GM12891 (cell line): ENCODE measurements at regions not wholly inside any gene's neighbourhood (a gene's known extent, or its start where the extent isn't known, plus 50 kb on each side); places are given as distances from the start of the nearest gene placed in this dataset.

Experiments
- DNase-seq: peaks from one replicate; pipeline ENCODE4 v3.0.0; 2011; ENCODE audit warnings: low spot score; ENCODE audit not compliant: insufficient read length
- FAIRE-seq: peaks from 2 replicates; lab custom pipeline; 2011; peaks lifted over from hg19 to GRCh38; lab: Jason Lieb, UNC
- PAX5 ChIP-seq: IDR thresholded peaks from 2 replicates; pipeline ENCODE4 v1.6.1; 2011; ENCODE audit warnings: low read length, moderate library complexity, mild to moderate bottlenecking; ENCODE audit not compliant: insufficient read depth, severe bottlenecking
- POLR2A ChIP-seq: IDR thresholded peaks from 2 replicates; pipeline ENCODE4 v1.6.1; 2011; ENCODE audit warnings: low read depth, low read length, control low read depth
- POLR2AphosphoS5 ChIP-seq: IDR thresholded peaks from 2 replicates; pipeline ENCODE4 v1.6.1; 2011; ENCODE audit warnings: low read depth, low read length, control low read depth
- POU2F2 ChIP-seq: IDR thresholded peaks from 2 replicates; pipeline ENCODE4 v1.6.1; 2011; ENCODE audit warnings: low read depth, mild to moderate bottlenecking, control low read depth, low read length, moderate library complexity
- SPI1 ChIP-seq: IDR thresholded peaks from 2 replicates; pipeline ENCODE4 v1.6.1; 2011; ENCODE audit warnings: low read depth, low read length, control low read depth
- TAF1 ChIP-seq: IDR thresholded peaks from 2 replicates; pipeline ENCODE4 v1.6.1; 2011; ENCODE audit warnings: low read depth, low read length, control low read depth

- DNase-seq (no peak), FAIRE-seq (peak; percentile 79)
- TF ChIP-seq SPI1 (no peak), TAF1 (no peak), POLR2A (no peak), PAX5 (no peak), POU2F2 (no peak), POLR2AphosphoS5 (no peak)
These were observed 69.2 kb upstream of the SFMBT2 start for GRCh38 chr10:7479861-7480598.

GRCh38 chr10:7478727-7479457 lies 68.1 kb upstream of the SFMBT2 start:
- no peak for TF ChIP-seq TAF1
- no peak for TF ChIP-seq POLR2AphosphoS5
- TF ChIP-seq POU2F2, result no peak
- TF ChIP-seq SPI1, result no peak
- TF ChIP-seq PAX5, result no peak
- no peak for TF ChIP-seq POLR2A
- DNase-seq (no peak), FAIRE-seq (peak; percentile 33)

DNA sequence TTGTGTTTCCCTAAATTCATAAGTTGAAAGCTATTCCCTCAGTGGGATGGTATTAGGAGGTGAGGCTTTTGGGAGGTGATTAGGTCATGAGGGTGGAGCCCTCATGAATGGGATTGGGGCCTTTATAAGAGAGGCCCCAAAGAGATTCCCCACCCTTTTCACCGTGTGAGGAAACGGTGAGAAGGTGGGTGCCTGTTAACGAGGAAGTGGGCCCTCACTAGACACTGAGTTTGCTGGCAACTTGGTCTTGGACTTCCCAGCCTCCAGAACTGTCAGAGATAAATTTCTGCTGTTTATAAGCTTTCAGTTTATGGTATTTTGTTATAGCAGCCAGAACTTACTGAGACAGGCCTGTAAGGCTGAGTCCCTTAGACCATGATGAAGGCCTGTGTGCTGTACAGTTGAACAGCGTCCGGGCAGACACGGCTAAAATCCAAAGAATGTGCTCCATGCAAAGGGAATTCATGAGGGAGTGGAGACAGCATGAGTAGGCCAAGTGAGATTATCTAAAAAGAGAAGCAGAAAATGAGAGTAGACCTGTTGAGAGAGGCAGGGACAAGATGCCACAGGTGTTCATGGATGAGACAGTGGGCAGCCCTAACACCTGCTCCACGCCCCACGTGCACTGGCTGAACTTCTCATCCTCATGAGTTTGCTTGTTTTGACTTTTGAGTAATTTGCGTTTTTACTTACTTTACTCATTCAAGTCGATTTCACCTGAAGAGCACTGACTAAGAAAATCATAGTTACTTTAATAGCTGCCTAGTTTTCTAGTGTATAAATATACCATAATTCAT lies 66.9 kb upstream of the SFMBT2 start:
- FAIRE-seq (peak; percentile 93), DNase-seq (no peak)
- TF ChIP-seq TAF1, result no peak
- TF ChIP-seq POLR2A, result no peak
- TF ChIP-seq POU2F2, result no peak
- TF ChIP-seq SPI1, result peak; percentile 53; the same call in 1 of the 2 replicates
- no peak for TF ChIP-seq PAX5
- TF ChIP-seq POLR2AphosphoS5, result no peak

DNA sequence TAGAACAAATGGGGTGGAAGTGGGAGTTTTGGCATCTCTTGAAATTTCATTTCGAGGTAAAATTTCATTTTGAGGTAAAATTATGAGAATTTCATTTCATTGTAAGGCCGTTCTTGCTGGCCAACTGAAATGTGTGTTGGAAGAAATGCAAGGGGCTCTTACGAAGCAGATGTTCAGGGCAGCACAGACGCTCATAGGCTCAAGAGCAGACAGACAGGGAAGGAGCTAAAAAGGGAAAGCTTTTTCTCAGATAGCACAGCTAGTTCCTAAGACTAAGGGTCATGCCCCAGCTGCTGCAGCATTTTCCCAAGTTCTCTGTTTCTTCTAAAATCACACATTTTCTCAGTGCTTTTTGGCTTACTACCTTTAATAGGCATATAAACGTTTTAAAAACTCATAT lies 65.1 kb upstream of the SFMBT2 start:
- no peak for DNase-seq
- no peak for TF ChIP-seq POLR2AphosphoS5
- TF ChIP-seq SPI1, result no peak
- TF ChIP-seq TAF1, result no peak
- no peak for TF ChIP-seq POU2F2
- no peak for TF ChIP-seq PAX5
- no peak for TF ChIP-seq POLR2A
- no peak for FAIRE-seq

DNA sequence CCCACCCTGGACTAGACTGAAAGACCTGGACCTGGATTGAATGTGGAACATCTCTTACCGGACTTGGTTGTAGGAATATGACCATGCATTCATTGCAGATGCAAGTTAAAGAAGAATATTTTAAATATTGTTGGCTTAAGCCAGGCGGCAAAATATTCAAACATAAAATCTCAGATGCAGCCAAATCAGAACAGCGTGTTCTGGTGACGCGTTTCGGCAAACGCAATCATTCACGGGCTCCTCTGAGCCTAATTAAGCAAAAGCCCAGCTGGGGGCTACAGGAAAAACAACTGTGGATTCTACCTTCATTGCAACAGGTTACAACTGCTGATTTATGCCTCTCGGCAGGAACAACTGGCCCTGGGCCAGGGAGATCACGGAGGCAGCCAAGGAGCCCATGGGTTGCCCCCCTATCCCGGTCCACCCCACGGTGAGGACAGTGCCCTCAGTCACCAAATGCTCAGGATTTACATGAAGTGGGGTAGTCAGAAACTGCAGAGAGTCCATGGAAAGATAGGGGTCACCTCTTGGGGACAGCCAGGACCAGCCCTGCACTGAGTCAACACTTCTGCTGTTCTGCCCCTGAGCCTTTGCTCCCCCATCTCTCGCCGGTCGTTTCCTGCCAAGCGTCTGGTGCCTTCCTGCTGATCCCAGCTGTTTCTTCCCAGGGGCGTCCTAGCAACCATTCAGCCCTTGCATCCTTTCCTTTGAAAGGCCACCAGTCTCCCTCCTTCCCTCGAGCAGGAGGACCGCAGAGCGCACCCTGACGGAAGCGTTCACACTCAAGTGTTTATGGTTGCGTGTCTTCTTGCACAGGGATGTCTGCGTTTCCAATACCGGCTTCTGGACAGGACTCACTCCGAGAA lies 64.4 kb upstream of the SFMBT2 start:
- TF ChIP-seq POU2F2 (peak; percentile 52; the same call in 1 of the 2 replicates), TAF1 (no peak)
- no peak for DNase-seq
- peak; percentile 94 for FAIRE-seq

DNA sequence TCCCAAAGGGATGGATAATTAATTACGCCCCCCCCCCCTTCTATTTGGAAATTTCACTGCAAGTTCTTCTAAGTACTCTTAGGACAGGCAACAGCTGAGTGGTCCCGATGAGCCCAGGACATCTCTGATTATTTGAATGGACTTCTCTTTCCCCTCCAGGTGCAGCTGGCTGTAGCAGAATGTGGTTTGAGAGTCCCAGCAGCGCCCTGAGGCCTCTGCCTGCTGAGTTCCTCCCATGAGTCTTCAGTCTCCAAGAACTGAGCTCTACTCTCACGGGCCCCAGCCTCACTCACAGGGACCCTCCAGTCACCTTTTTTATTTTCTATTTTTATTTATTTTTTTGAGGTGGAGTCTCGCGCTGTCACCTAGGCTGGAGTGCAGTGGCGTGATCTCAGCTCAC lies 63.6 kb upstream of the SFMBT2 start:
- FAIRE-seq (peak; percentile 59), DNase-seq (no peak)
- TF ChIP-seq POLR2AphosphoS5 (no peak), TAF1 (no peak), SPI1 (peak; percentile 39; the same call in 1 of the 2 replicates), POLR2A (no peak), PAX5 (no peak)

GRCh38 chr10:7473474-7473873 lies 62.6 kb upstream of the SFMBT2 start:
- no peak for TF ChIP-seq TAF1
- TF ChIP-seq POLR2A, result no peak
- no peak for TF ChIP-seq PAX5
- TF ChIP-seq POLR2AphosphoS5, result no peak
- no peak for TF ChIP-seq SPI1
- no peak for TF ChIP-seq POU2F2
- DNase-seq (no peak), FAIRE-seq (peak; percentile 72)

DNA sequence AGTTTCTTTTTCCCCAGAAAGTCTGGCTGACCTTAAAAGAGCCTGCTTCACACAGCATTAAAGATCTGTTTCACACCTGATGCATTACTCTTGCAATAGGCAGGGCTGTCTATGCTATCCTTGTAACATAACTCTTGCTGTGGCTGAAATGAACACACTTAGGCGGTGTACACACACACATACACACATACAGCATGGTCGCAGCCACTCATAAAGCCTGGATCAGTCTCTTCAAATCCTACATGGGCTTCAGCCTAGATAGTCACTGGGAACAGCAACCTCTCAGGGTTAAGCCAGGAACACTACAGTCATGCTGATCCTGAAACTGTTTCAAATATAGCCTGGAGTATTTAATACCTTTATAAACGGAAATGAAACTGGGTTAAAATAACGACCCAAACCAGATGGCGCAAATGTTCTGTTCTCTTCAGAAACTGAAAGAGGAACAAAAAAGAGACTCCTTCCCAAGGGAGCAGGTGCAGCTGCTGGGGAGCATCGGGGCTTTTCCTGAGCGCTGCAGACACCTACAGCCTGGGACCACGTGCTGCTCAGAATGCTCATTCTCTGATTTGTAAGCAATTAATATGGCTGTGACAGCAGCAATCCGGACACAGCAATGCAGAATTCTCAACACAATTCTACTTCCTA lies 61.0 kb upstream of the SFMBT2 start:
- peak; percentile 97 for FAIRE-seq
- DNase-seq, result peak; percentile 16
- peak; percentile 89 for TF ChIP-seq SPI1
- no peak for TF ChIP-seq POLR2A
- TF ChIP-seq POU2F2, result peak; percentile 81; the same call in 1 of the 2 replicates
- TF ChIP-seq PAX5, result no peak
- TF ChIP-seq POLR2AphosphoS5, result 0 out of 2 replicates have a peak, but pooled peaks have one; percentile 33
- TF ChIP-seq TAF1, result peak; percentile 44; the same call in 1 of the 2 replicates
